Fibroblast of the aortic adventitia (primary cell): ENCODE measurements at regions not wholly inside any gene's neighbourhood (a gene's known extent, or its start where the extent isn't known, plus 50 kb on each side); places are given as distances from the start of the nearest gene placed in this dataset.
"Not testable (repeated sequence)": the region's sequence is repeated elsewhere in the genome, so short reads cannot be mapped to it uniquely, and the experiment has no call there.

Experiments
- DNase-seq: peaks from one replicate; pipeline ENCODE4 v3.0.0-alpha.2; 2010; ENCODE audit warnings: low read depth
- H3K4me3 ChIP-seq: 2 replicates; pipeline ENCODE4 v1.5.1; 2011; ENCODE audit warnings: low read depth, mild to moderate bottlenecking, control low read depth, low read length, moderate library complexity
- TF ChIP-seq, protein P1 (sequence below): IDR thresholded peaks from 2 replicates; pipeline ENCODE4 v1.5.1; 2011; ENCODE audit warnings: mild to moderate bottlenecking, low read length, control low read depth, inconsistent platforms; ENCODE audit not compliant: insufficient read depth

DNA sequence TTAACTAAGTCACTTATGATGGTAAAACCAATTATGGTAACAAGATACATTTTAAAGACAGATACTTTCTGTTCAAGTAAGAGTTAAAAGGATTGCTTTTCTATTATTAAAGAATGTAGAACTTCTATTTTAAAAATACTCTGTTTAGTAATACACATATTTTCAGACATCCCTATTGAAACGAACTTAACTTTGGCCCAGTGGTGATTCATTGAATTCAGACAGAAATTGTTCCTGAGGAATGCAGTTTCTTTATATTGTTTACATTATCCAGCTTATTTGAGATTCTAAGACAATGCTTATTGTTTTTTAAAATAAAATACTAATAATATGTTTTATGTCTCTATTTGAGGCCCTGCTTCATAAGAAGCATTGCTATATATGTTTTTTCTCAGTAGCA lies 816.4 kb downstream of the SEMA5A start:
- TF ChIP-seq, protein P1, sequence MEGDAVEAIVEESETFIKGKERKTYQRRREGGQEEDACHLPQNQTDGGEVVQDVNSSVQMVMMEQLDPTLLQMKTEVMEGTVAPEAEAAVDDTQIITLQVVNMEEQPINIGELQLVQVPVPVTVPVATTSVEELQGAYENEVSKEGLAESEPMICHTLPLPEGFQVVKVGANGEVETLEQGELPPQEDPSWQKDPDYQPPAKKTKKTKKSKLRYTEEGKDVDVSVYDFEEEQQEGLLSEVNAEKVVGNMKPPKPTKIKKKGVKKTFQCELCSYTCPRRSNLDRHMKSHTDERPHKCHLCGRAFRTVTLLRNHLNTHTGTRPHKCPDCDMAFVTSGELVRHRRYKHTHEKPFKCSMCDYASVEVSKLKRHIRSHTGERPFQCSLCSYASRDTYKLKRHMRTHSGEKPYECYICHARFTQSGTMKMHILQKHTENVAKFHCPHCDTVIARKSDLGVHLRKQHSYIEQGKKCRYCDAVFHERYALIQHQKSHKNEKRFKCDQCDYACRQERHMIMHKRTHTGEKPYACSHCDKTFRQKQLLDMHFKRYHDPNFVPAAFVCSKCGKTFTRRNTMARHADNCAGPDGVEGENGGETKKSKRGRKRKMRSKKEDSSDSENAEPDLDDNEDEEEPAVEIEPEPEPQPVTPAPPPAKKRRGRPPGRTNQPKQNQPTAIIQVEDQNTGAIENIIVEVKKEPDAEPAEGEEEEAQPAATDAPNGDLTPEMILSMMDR = no peak
- no peak overlapping the region for H3K4me3 ChIP-seq
- DNase-seq = peak; percentile 63

DNA sequence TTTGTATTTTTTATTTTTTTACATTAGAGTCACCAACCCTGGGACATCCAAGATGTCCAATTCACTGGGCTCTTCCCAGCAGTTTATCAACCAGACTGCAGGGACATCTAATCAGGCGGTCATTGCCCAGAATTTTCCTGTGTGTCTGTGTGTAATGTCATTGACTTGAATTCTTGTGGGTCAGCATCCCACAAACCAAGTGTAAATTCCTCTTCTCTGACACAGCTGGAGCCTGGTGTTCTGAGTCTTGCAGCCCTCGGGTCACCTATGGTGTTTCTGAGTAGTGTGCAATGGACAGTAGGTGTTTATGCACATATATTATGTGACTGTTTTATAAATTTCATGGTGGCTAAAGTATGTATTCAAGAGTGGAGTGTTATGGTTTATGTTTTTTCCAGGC lies 815.7 kb downstream of the SEMA5A start:
- DNase-seq = peak; percentile 26
- no peak overlapping the region for H3K4me3 ChIP-seq
- TF ChIP-seq, protein P1 = no peak

DNA sequence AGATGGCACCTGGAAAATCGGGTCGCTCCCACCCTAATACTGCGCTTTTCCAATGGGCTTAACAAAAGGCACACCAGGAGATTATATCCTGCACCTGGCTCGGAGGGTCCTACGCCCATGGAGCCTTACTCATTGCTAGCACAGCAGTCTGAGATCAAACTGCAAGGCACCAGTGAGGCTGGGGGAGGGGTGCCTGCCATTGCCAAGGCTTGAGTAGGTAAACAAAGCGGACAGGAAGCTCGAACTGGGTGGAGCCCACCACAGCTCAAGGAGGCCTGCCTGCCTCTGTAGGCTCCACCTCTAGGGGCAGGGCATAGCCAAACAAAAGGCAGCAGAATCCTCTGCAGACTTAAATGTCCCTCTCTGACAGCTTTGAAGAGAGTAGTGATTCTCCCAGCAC lies 814.8 kb downstream of the SEMA5A start:
- not testable (repeated sequence) for DNase-seq, H3K4me3 ChIP-seq

DNA sequence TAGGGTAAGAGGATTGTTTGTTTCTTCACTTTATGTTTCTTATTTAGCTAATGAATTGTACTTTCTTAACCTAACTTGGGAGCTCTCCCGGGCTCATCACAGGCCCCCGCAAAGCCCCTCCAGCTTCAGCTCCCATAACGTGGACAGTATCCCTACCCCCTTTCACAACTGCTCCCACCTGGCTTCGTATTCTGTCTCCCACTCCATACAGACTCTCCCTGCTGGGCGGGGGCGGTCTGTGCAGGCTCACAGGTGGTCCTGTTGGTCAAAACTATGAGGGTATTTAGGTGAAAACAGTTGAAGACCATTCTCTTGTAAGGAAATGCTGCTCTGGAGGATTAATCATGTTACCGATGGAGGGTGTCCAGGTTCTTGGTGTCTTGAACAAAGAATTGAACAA lies 805.3 kb downstream of the SEMA5A start:
- H3K4me3 ChIP-seq = no peak overlapping the region
- DNase-seq = no peak
- TF ChIP-seq, protein P1 = no peak

DNA sequence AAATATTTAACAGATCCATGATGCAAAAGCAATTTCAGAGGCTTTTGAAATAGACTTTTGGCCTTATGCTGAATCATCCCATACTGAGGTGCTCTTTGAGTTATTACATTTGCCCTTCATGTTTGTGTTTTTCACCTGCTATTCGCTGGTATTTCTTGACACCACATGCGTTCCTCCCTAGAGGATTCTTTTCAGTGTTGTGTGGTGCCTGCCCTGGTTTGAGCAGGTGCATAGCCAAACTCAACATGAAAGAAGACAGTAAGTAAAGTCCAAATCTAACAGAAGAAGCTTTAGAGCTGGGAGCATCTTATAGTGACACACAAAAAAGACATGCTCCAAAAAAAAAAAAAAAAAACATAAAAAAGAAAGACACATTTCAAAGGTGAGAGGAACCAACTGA lies 796.3 kb downstream of the SEMA5A start:
- TF ChIP-seq, protein P1 = no peak
- H3K4me3 ChIP-seq = no peak overlapping the region
- DNase-seq = no peak

DNA sequence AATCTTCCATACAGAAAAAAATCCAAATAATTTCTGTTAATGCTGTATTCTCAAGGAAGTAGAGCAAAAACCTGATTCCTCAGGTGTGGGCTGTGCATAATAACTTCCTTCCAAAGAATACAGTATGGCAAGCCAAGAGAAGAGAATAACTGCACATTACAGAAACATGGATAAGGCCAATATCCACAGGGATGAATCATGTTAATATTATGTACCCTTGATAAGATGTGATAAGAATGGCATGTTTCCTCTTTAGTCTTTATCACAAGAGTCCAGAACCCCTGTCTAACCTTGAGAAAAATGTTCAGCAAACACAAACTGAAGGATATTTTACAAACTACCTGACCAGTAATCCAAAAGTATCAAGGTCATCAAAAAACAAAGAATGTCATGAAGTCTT lies 795.8 kb downstream of the SEMA5A start:
- TF ChIP-seq, protein P1 = no peak
- peak; percentile 67 for DNase-seq
- H3K4me3 ChIP-seq = no peak overlapping the region

DNA sequence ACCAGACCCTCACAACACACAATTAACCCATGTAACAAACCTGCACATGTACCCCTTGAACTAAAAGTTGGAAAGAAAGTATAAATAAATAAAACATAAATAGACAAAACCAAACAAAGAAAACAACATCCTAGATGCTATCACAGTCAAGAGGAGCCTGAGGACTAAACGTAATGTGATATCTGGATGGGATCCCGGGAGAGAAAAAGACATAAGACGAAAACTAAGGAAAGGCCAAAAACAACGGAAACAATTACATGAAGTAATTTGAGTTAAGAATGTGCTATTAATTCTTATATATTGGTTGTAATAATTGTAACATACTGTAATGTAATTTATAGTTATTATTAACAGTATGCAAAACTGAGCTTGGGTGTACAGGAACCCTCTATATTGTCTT lies 793.9 kb downstream of the SEMA5A start:
- TF ChIP-seq, protein P1 = no peak
- DNase-seq = no peak

DNA sequence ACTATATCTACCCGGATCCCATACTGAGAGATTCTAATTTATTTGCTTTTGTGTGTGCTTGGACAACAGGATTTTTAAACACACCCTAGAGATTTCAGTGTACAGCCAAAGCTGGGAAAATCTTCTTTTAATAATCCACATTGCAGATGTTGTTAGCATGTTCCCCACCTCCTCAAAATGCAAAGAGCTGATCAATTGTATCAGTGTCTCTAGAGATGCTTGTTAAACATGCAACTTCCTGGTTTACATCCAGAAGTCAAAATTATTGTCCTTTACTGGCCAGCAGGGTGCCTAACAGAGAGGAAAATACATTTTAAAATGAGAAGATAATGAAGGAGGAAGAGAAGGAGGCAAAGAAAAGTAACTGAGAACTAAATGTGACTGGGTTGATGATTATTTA lies 793.3 kb downstream of the SEMA5A start:
- H3K4me3 ChIP-seq = no peak overlapping the region
- TF ChIP-seq, protein P1 = peak; percentile 34
- DNase-seq = no peak

More for the DNA sequence above, 793.9 kb downstream of the SEMA5A start:
- H3K4me3 ChIP-seq = no peak overlapping the region
